GM19395 (cell line): ENCODE measurements at regions not wholly inside any gene's neighbourhood (a gene's known extent, or its start where the extent isn't known, plus 50 kb on each side); places are given as distances from the start of the nearest gene placed in this dataset.
"Not testable (repeated sequence)": the region's sequence is repeated elsewhere in the genome, so short reads cannot be mapped to it uniquely, and the experiment has no call there.

Experiments
- ATAC-seq: cut with Tn5 transposase; IDR thresholded peaks from one replicate; pipeline ENCODE4 v1.9.1; 2021; ENCODE audit warnings: mild to moderate bottlenecking, moderate library complexity; ENCODE audit not compliant: unreplicated experiment

DNA sequence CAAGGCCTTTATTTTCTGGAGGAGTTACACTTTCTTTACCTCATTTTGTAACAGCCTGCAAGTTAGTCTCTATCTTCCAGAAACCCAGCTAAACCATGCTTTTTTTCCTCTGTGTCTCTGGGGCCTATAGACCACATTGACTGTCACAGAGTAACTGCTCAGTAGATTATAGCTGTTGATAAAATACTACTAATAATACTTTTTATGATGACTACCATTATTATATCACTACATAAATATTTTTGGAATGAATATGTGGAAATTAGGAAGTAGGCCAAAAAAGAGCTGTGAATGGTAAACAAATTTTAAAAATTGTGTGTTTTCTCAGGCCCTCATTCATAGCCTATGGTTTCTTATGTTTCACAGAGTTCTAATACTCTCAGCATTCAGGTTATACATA is 233.1 kb upstream of the USP24 start:
- ATAC-seq: no peak

- no peak for ATAC-seq
Measured at GRCh38 chr1:55447488-55447887, 232.3 kb upstream of the USP24 start.

GRCh38 chr1:55446351-55446750 is 231.2 kb upstream of the USP24 start:
- ATAC-seq: no peak

GRCh38 chr1:55445416-55445815 is 230.3 kb upstream of the USP24 start:
- no peak for ATAC-seq

DNA sequence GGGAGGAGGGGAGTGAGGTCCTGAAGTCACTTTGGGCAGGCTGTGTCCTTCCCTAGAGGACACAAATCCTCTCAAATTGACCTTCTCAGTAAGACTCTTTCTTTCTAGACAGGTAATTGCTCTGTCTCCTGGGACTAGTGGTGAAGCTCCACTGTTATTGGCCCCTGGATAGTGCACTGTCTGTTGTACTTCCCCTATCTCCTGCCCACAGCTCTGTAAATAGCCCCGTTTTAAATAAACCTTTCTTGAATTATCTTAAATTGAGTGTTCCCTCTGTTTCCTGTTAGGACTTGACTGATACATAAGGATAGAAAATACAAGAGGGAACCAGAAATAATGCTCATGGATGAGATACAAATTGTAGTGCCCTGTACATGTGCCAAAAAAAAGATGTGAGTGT is 229.5 kb upstream of the USP24 start:
- ATAC-seq: no peak

DNA sequence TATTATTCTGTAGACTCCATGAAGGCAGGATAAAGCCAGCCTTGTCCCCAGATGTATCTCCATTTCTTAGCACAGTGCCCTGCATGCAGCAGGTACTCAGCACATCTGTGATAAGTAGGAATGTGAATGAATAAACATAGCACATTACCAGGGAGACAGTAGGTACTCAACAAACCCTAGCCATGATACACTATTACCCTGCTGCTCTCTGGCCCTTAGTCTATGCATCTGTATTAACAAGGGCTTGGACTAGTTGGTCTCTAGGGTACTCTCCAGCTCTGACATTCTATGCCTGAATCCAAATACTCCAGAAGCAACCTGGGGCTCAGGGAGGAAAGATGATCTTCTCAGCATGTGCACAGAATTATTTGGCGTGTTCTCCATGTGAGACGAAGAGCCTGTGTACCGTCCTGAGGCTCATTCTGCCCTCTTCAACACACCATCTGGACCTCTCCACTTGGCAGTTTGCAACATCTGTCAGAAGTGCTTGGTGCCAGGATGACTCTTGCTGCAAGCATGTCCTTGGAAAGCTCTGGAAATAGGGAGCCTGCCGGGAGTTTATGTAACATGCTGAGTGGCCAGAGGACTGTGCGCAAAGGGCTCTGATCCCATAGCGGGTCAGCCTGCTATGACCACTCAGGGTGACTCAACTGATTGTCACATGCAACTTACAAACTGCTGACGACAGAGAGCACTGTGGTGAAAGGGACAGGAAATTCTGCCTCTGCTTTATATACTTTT is 228.2 kb upstream of the USP24 start:
- ATAC-seq: no peak

DNA sequence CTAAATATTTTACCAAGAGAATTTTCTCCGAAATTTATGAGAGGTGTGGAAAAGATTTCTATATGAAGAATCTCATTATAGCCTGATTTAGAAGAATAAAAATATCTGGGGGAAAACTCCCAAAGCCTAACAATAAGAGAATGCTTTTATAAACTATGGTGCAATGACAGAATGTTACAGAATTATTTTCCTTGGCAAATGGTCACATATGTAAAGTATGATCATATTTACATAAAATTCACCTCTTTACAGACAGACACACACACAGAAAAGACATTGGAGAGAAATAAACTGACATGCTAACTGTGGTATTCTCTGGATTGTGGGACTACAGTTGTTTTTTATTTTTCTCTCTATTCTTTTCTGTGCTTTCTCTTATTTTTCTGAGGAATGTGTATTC is 226.3 kb upstream of the USP24 start:
- no peak for ATAC-seq

GRCh38 chr1:55437692-55438091 is 222.5 kb upstream of the USP24 start:
- ATAC-seq: no peak

GRCh38 chr1:55430720-55431119 is 215.6 kb upstream of the USP24 start:
- not testable (repeated sequence) for ATAC-seq

DNA sequence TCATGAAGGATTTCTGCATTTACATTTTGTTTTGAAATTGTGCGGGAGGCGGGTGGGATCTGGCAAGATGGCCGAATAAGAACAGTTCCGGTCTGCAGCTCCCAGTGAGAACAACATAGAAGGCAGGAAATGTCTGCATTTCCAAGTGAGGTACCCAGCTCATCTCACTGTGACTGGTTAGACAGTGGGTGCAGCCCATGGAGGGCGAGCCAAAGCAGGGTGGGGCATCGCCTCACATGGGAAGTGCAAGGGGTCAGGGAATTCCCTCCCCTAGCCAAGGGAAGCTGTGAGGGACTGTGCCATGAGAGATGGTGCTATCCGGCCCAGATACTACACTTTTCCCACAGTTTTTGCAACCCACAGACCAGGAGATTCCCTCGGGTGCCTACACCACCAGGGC is 215.0 kb upstream of the USP24 start:
- ATAC-seq: not testable (repeated sequence)

DNA sequence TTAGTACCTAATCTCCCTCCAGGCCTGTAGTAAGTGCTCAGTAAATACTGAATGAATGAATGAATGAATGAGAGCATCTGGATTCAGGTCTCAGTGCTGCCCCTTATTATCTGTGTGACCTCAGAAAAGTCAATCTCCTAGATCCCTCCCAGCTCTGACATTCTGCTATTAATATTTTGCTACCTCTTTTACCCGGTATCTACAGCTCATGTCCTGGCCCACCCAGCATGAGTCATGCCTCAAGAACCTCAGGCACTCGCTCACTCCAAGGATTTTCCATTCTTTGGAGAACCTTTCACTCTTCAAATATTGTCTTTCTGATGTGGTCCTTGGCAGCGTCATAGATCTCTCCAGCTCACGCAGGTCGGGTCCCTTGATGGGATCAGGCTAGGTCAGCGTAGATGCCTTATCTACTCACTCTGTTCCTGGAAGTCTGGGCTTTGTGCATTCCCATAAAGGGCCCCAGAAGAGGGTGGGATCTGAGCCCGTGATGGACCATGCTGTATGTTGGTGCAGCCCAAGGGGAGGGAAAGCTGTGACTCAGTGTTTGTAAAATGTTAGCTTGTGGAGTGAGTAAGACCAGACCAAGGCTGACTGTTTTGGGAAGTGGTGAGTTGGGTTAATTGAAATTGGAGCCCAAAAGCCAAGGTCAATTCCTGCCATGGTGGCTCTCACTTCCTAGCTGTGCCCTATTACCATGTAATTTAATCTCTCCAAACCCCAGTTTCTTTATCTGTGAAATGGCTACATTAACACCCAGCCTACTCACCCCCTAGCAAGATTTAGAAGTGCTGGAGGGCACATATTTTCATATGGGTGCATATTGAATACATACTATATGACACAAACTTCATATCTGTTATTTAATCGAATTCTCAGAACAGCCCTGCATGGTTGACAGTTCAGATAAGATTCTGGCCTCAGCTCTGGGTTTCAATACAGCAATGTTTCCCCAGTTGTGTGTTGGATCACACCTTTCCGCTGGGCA is 214.1 kb upstream of the USP24 start:
- no peak for ATAC-seq

- no peak for ATAC-seq
Measured at GRCh38 chr1:55428231-55428630, 213.1 kb upstream of the USP24 start.

DNA sequence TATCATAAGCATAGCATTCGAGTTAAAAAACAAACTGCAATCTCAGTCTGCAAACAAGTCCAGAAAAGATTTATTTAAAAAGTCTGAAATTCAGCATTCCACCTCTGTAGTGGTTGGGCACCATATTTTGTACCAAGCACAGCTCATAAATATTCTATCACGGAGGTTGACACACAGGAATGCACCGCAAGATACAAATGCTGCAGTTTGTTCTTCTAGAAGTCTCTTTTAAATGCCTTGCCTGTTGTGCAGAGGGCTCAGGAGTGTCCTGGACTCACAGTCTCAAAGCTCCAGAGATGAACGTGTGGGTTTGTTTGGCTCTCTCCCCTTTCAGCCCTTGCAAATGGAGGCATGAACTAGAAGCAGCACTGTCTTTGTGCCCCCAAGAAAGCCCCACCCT is 212.4 kb upstream of the USP24 start:
- ATAC-seq: no peak

GRCh38 chr1:55426619-55427018 is 211.5 kb upstream of the USP24 start:
- ATAC-seq: no peak

- ATAC-seq: no peak
Measured at GRCh38 chr1:55426156-55426555, 211.0 kb upstream of the USP24 start.

DNA sequence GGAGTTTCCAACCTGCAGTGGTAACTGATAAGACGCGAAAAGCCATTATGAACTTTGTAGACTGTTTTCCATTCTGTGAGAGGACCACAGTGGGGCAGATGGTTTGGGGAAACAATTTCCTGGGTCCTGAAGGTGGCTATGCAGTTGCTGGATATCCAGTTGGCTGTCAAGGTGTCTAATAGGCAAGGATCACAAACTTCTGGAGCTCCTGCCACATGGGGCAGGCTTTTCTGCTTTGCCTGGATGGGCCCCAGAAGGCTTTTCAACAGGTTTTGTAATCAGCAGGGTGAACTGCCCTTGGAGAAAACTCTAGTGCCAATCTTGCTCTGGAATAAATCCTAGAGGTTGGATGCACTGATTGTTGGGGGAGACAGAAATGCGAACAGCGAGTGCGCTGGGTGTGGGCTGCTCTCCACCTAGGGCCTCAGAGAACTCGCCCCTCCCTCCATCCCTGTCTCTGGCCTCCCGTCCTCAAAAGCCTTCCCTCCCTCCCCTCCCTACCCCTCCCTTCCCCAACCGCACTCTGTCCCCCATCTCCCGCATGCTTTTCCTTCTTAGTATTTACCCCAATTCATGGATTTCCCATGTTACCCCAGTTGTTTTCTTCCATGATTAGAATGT is 210.3 kb upstream of the USP24 start:
- ATAC-seq: no peak

GRCh38 chr1:55423376-55423775 is 208.2 kb upstream of the USP24 start:
- no peak for ATAC-seq

DNA sequence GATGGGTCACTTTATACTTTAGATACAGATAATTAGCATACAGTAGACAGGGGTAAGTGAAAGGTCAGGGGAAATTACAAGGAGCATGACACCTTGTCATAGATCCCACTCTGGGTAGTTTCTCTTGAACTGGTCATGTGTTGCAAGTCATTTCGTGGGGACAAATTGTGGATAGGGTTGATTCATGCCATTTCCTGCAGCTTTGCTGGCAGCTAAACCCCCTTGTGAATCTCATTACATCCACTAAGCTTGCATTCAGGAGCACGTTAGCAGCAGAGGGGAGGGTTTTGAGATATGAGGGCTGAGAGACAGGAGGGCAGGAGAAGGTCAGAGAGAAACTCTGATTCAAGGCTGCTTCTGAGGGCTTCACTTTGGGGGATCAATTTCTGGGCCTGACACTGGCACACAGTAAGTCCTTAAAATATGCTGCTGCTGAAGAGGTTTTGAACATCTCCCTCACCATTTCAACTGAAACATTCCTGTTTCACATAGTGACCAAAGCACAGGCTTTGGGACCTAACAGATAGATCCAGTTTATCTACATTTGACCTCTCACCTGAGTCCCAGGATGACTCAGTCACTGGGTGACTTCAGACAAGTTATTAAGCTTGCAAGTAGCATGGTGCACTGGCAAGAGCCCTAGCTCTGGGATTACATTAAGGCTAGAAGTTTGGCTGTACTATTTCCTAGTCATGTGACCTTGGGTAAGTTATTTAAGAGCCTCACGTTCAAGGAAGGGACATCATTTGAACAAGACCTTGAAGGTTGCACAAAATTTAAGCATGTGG is 206.0 kb upstream of the USP24 start:
- ATAC-seq: no peak

GRCh38 chr1:55420026-55420425 is 204.9 kb upstream of the USP24 start:
- no peak for ATAC-seq

DNA sequence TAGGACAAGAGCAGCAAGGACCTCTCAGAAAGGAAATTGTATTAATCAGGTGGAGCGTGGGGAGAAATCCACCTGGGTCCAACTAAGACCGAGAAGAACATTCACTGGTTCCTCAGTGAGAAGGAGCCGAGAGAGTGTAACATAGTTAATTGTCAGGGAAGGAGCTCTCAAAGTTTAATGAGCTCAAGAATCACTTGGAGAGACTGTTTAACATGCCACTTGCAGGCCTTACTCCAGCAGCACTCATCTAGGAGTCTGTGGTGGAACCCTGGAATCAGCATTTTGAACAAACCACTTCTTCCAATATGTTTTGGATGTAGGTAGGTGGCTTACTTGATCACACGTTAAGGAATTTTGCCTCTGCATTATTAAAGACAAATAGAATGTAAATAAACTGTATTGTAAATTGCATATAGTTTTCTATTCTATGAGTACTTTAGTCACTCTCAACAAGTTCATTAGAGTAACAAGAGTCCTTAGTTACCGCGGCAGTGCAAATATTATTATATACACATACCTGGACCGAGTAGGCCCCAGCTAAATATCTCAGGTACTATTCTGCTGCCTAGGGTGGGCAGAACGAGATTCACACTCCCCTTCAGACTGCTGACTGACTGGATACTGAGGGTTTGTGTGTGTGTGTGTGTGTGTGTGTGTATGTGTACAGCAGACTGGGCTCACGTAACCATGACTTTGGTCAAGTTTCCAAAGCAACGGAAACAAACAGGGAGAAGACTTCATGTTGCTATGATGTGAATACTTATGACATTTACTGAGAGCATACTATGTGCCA is 203.2 kb upstream of the USP24 start:
- no peak for ATAC-seq
